Activated CD8-positive, alpha-beta memory T cell treated with anti-CD3 and anti-CD28 coated beads, Interleukin-2, amount 50 U/mL, for 1 hour (primary cell): ENCODE measurements at regions not wholly inside any gene's neighbourhood (a gene's known extent, or its start where the extent isn't known, plus 50 kb on each side); places are given as distances from the start of the nearest gene placed in this dataset.

Experiments
- DNase-seq: peaks from one replicate; pipeline ENCODE4 v3.0.0-alpha.2; 2020; ENCODE audit errors: extremely low read depth

- DNase-seq: no peak
Measured at GRCh38 chr2:129882476-129882875, 97.0 kb upstream of the RAB6C start.

GRCh38 chr2:129883121-129883520 is 96.3 kb upstream of the RAB6C start:
- no peak for DNase-seq

- no peak for DNase-seq
Measured at GRCh38 chr2:129884221-129884786, 95.2 kb upstream of the RAB6C start.

- no peak for DNase-seq
Measured at GRCh38 chr2:129885735-129886134, 93.7 kb upstream of the RAB6C start.

GRCh38 chr2:129887688-129888266 is 91.7 kb upstream of the RAB6C start:
- no peak for DNase-seq

- no peak for DNase-seq
Measured at GRCh38 chr2:129888461-129888860, 91.0 kb upstream of the RAB6C start.

GRCh38 chr2:129888896-129889295 is 90.6 kb upstream of the RAB6C start:
- DNase-seq: no peak

GRCh38 chr2:129891341-129892320 is 87.8 kb upstream of the RAB6C start:
- DNase-seq: no peak

- no peak for DNase-seq
Measured at GRCh38 chr2:129892360-129892759, 87.1 kb upstream of the RAB6C start.

GRCh38 chr2:129892773-129893172 is 86.7 kb upstream of the RAB6C start:
- DNase-seq: no peak

GRCh38 chr2:129893244-129893643 is 86.2 kb upstream of the RAB6C start:
- DNase-seq: no peak

GRCh38 chr2:129894616-129895015 is 84.8 kb upstream of the RAB6C start:
- DNase-seq: no peak

- no peak for DNase-seq
Measured at GRCh38 chr2:129895061-129895460, 84.4 kb upstream of the RAB6C start.

GRCh38 chr2:129895526-129896082 is 83.9 kb upstream of the RAB6C start:
- no peak for DNase-seq

GRCh38 chr2:129896226-129897100 is 83.0 kb upstream of the RAB6C start:
- DNase-seq: no peak

- DNase-seq: no peak
Measured at GRCh38 chr2:129901754-129902415, 77.6 kb upstream of the RAB6C start.

GRCh38 chr2:129902731-129903585 is 76.5 kb upstream of the RAB6C start:
- no peak for DNase-seq

- no peak for DNase-seq
Measured at GRCh38 chr2:129903586-129904425, 75.7 kb upstream of the RAB6C start.
